ENCODE measurements at regions not wholly inside any gene's neighbourhood (a gene's known extent, or its start where the extent isn't known, plus 50 kb on each side); places are given as distances from the start of the nearest gene placed in this dataset.

DNA sequence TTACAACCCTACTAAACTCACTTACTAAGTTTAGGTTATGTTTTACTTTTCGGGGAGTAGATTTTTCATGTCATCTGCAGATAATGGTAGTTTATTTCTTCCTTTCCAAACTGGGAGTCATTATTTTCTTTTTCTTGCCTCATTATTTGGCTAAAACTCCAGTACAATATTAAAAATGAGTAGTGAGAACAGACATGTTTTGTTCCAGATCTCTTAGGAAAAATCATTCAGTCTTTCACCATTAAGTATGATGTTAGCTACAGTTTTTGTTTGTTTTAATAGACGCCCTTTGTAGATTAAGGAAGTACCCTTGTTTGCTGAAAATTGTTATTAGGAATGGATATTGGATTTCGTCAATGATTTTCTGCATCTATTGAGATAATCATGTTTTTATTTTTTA is 472.0 kb upstream of the PAPPA start:
- TF ChIP-seq, protein P1, sequence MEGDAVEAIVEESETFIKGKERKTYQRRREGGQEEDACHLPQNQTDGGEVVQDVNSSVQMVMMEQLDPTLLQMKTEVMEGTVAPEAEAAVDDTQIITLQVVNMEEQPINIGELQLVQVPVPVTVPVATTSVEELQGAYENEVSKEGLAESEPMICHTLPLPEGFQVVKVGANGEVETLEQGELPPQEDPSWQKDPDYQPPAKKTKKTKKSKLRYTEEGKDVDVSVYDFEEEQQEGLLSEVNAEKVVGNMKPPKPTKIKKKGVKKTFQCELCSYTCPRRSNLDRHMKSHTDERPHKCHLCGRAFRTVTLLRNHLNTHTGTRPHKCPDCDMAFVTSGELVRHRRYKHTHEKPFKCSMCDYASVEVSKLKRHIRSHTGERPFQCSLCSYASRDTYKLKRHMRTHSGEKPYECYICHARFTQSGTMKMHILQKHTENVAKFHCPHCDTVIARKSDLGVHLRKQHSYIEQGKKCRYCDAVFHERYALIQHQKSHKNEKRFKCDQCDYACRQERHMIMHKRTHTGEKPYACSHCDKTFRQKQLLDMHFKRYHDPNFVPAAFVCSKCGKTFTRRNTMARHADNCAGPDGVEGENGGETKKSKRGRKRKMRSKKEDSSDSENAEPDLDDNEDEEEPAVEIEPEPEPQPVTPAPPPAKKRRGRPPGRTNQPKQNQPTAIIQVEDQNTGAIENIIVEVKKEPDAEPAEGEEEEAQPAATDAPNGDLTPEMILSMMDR (IDR thresholded peaks at IDR 0.05; ENCODE audit: poor library complexity), result no peak
- TF ChIP-seq EZH2phosphoT487 (IDR thresholded peaks at IDR 0.05; ENCODE audit: low read depth, severe bottlenecking, unreplicated experiment), result no peak
- no peak for TF ChIP-seq EZH2 (IDR thresholded peaks at IDR 0.05; ENCODE audit: borderline replicate concordance)
